Osteoblast (primary cell): ENCODE measurements at regions not wholly inside any gene's neighbourhood (a gene's known extent, or its start where the extent isn't known, plus 50 kb on each side); places are given as distances from the start of the nearest gene placed in this dataset.

Experiments
- DNase-seq: peaks from one replicate; pipeline ENCODE4 v3.0.0; 2011; ENCODE audit warnings: low spot score, mixed read lengths; ENCODE audit not compliant: insufficient read length; ENCODE audit errors: missing footprints
- H2AFZ ChIP-seq: 2 replicates; pipeline ENCODE4 v1.6.0; 2011; ENCODE audit warnings: mild to moderate bottlenecking, low read length
- H3K27ac ChIP-seq: 2 replicates; pipeline ENCODE4 v1.5.1; 2011; ENCODE audit warnings: mild to moderate bottlenecking, low read depth, low read length, moderate library complexity
- H3K27me3 ChIP-seq: 2 replicates; pipeline ENCODE4 v1.6.0; 2012; ENCODE audit warnings: mild to moderate bottlenecking, control low read depth, inconsistent platforms, low read length, moderate library complexity; ENCODE audit not compliant: insufficient read depth
- H3K36me3 ChIP-seq: 2 replicates; pipeline ENCODE4 v1.5.1; 2011; ENCODE audit warnings: mild to moderate bottlenecking, low read length, control low read depth, moderate library complexity; ENCODE audit not compliant: insufficient read depth
- H3K4me1 ChIP-seq: 2 replicates; pipeline ENCODE4 v1.5.1; 2011; ENCODE audit warnings: mild to moderate bottlenecking, low read length, control low read depth, moderate library complexity; ENCODE audit not compliant: insufficient read depth
- H3K4me2 ChIP-seq: 2 replicates; pipeline ENCODE4 v1.6.0; 2011; ENCODE audit warnings: mild to moderate bottlenecking, low read length; ENCODE audit not compliant: insufficient read depth
- H3K4me3 ChIP-seq: fragments of 200-600 bp; sonication (generic); 3 replicates; pipeline ENCODE4 v1.5.1; 2012; ENCODE audit warnings: mild to moderate bottlenecking, low read length, inconsistent platforms; ENCODE audit not compliant: insufficient read depth
- H3K79me2 ChIP-seq: 2 replicates; pipeline ENCODE4 v1.6.0; 2012; ENCODE audit warnings: mild to moderate bottlenecking, low read length, control low read depth, inconsistent platforms; ENCODE audit not compliant: insufficient read depth
- H3K9me3 ChIP-seq: 2 replicates; pipeline ENCODE4 v1.5.1; 2011; ENCODE audit warnings: low read depth, low read length, control low read depth
- H4K20me1 ChIP-seq: 2 replicates; pipeline ENCODE4 v1.6.0; 2012; ENCODE audit warnings: mild to moderate bottlenecking, low read length, control low read depth; ENCODE audit not compliant: insufficient read depth
- TF ChIP-seq, protein P1 (sequence below): IDR thresholded peaks from 2 replicates; pipeline ENCODE4 v1.5.1; 2011; ENCODE audit warnings: mild to moderate bottlenecking, low read depth, low read length, moderate library complexity; ENCODE audit errors: extremely low read depth

GRCh38 chr9:78788101-78788500 is 491.2 kb downstream of the PSAT1 start:
- Histone ChIP-seq H3K36me3 (no peaks in the 10 kb centered on the region), H2AFZ (peak overlapping the region; percentile 82)

GRCh38 chr9:78791779-78792178 is 494.9 kb downstream of the PSAT1 start:
- TF ChIP-seq, protein P1, sequence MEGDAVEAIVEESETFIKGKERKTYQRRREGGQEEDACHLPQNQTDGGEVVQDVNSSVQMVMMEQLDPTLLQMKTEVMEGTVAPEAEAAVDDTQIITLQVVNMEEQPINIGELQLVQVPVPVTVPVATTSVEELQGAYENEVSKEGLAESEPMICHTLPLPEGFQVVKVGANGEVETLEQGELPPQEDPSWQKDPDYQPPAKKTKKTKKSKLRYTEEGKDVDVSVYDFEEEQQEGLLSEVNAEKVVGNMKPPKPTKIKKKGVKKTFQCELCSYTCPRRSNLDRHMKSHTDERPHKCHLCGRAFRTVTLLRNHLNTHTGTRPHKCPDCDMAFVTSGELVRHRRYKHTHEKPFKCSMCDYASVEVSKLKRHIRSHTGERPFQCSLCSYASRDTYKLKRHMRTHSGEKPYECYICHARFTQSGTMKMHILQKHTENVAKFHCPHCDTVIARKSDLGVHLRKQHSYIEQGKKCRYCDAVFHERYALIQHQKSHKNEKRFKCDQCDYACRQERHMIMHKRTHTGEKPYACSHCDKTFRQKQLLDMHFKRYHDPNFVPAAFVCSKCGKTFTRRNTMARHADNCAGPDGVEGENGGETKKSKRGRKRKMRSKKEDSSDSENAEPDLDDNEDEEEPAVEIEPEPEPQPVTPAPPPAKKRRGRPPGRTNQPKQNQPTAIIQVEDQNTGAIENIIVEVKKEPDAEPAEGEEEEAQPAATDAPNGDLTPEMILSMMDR: no peak
- H4K20me1 ChIP-seq: no peaks in the 10 kb centered on the region
- H3K27me3 ChIP-seq: no peaks in the 10 kb centered on the region
- H3K9me3 ChIP-seq: no peaks in the 10 kb centered on the region
- no peak overlapping the region for H3K4me2 ChIP-seq
- H3K4me3 ChIP-seq: no peak overlapping the region
- no peak overlapping the region for H3K27ac ChIP-seq
- DNase-seq: no peak
- H3K79me2 ChIP-seq: no peaks in the 10 kb centered on the region
- no peak overlapping the region for H2AFZ ChIP-seq
- H3K36me3 ChIP-seq: no peaks in the 10 kb centered on the region
- peaks cover 15% of the 10 kb centered on the region for H3K4me1 ChIP-seq

More at GRCh38 chr9:78788101-78788500, 491.2 kb downstream of the PSAT1 start:
- Histone ChIP-seq H3K4me3 (no peak overlapping the region), H3K27me3 (no peaks in the 10 kb centered on the region), H3K4me2 (no peak overlapping the region), H4K20me1 (no peaks in the 10 kb centered on the region), H3K27ac (peak overlapping the region; percentile 59), H3K79me2 (no peaks in the 10 kb centered on the region), H3K9me3 (no peaks in the 10 kb centered on the region), H3K4me1 (peaks cover 21% of the 10 kb centered on the region)
- TF ChIP-seq, protein P1: no peak
- DNase-seq: no peak

GRCh38 chr9:78792745-78793144 is 495.8 kb downstream of the PSAT1 start:
- no peaks in the 10 kb centered on the region for H3K27me3 ChIP-seq
- no peak overlapping the region for H3K4me3 ChIP-seq
- no peak overlapping the region for H3K27ac ChIP-seq
- TF ChIP-seq, protein P1: no peak
- H3K4me1 ChIP-seq: peaks cover 6% of the 10 kb centered on the region
- DNase-seq: no peak
- no peak overlapping the region for H3K4me2 ChIP-seq
- no peaks in the 10 kb centered on the region for H3K36me3 ChIP-seq
- no peaks in the 10 kb centered on the region for H3K9me3 ChIP-seq
- no peaks in the 10 kb centered on the region for H3K79me2 ChIP-seq
- H4K20me1 ChIP-seq: no peaks in the 10 kb centered on the region
- no peak overlapping the region for H2AFZ ChIP-seq

- Histone ChIP-seq H3K79me2 (no peaks in the 10 kb centered on the region), H3K4me1 (peaks cover 6% of the 10 kb centered on the region), H3K4me2 (no peak overlapping the region), H3K9me3 (no peaks in the 10 kb centered on the region), H3K36me3 (no peaks in the 10 kb centered on the region), H3K27ac (no peak overlapping the region), H2AFZ (no peak overlapping the region), H3K4me3 (no peak overlapping the region), H3K27me3 (no peaks in the 10 kb centered on the region), H4K20me1 (no peaks in the 10 kb centered on the region)
- DNase-seq: no peak
- TF ChIP-seq, protein P1: no peak
Observed at GRCh38 chr9:78805771-78806170, 508.8 kb downstream of the PSAT1 start.
